Parathyroid adenoma (tissue), 2 donors: ENCODE measurements at regions not wholly inside any gene's neighbourhood (a gene's known extent, or its start where the extent isn't known, plus 50 kb on each side); places are given as distances from the start of the nearest gene placed in this dataset.

Source experiments
- H2AFZ ChIP-seq: fragments of 300-600 bp; sonication (generic); one replicate; pipeline ENCODE4 v1.7.0; 2017; ENCODE audit warnings: antibody characterized with exemption, mild to moderate bottlenecking
- H3K27ac ChIP-seq: fragments of 300-600 bp; sonication (generic); one replicate; pipeline ENCODE4 v1.7.0; 2017
- H3K27me3 ChIP-seq: fragments of 300-600 bp; sonication (generic); one replicate; pipeline ENCODE4 v1.7.0; 2017; ENCODE audit warnings: low read length; ENCODE audit not compliant: control insufficient read depth, insufficient read depth
- H3K36me3 ChIP-seq: fragments of 300-600 bp; sonication (generic); one replicate; pipeline ENCODE4 v1.7.0; 2017; ENCODE audit warnings: low read length; ENCODE audit not compliant: control insufficient read depth, insufficient read depth
- H3K4me1 ChIP-seq: fragments of 300-600 bp; sonication (generic); one replicate; pipeline ENCODE4 v1.7.0; 2017; ENCODE audit warnings: control low read depth
- H3K4me2 ChIP-seq: fragments of 300-600 bp; sonication (generic); one replicate; pipeline ENCODE4 v1.7.0; 2017; ENCODE audit warnings: low read length
- H3K4me3 ChIP-seq: fragments of 300-600 bp; sonication (generic); one replicate; pipeline ENCODE4 v1.7.0; 2017; ENCODE audit warnings: low read depth, low read length
- H3K79me2 ChIP-seq: fragments of 300-600 bp; sonication (generic); one replicate; pipeline ENCODE4 v1.7.0; 2017; ENCODE audit warnings: control low read depth
- H3K9ac ChIP-seq: fragments of 300-600 bp; sonication (generic); one replicate; pipeline ENCODE4 v1.7.0; 2017; ENCODE audit warnings: mild to moderate bottlenecking
- H3K9me3 ChIP-seq: fragments of 300-600 bp; sonication (generic); one replicate; pipeline ENCODE4 v1.7.0; 2017; ENCODE audit warnings: low read length; ENCODE audit not compliant: control insufficient read depth
- CTCF ChIP-seq: fragments of 300-600 bp; sonication (generic); IDR thresholded peaks from one replicate; pipeline ENCODE4 v1.7.0; 2017; ENCODE audit warnings: antibody characterized with exemption, mild to moderate bottlenecking
- donor health status: primary hyperparathyroidism.

- no peaks in the 10 kb centered on the region for H3K9me3 ChIP-seq
- no peaks in the 10 kb centered on the region for H3K27me3 ChIP-seq
- H3K79me2 ChIP-seq: no peaks in the 10 kb centered on the region
- no peak for TF ChIP-seq CTCF
- H3K27ac ChIP-seq: no peak overlapping the region
- H3K4me1 ChIP-seq: no peaks in the 10 kb centered on the region
- no peaks in the 10 kb centered on the region for H3K36me3 ChIP-seq
- no peak overlapping the region for H3K4me3 ChIP-seq
- H3K9ac ChIP-seq: no peak overlapping the region
- H3K4me2 ChIP-seq: no peak overlapping the region
- no peak overlapping the region for H2AFZ ChIP-seq
Observed at GRCh38 chr4:100795581-100795980, 277.8 kb upstream of the EMCN start.

- no peak overlapping the region for H3K9ac ChIP-seq
Observed at GRCh38 chr4:100790836-100791615, 273.2 kb upstream of the EMCN start.

GRCh38 chr4:100789991-100790390 is 272.2 kb upstream of the EMCN start:
- no peak overlapping the region for H3K4me3 ChIP-seq
- H3K9ac ChIP-seq: no peak overlapping the region
- no peaks in the 10 kb centered on the region for H3K4me1 ChIP-seq
- no peak overlapping the region for H2AFZ ChIP-seq
- no peak overlapping the region for H3K27ac ChIP-seq
- H3K79me2 ChIP-seq: no peaks in the 10 kb centered on the region
- TF ChIP-seq CTCF: no peak
- no peaks in the 10 kb centered on the region for H3K27me3 ChIP-seq
- no peak overlapping the region for H3K4me2 ChIP-seq
- no peaks in the 10 kb centered on the region for H3K9me3 ChIP-seq
- no peaks in the 10 kb centered on the region for H3K36me3 ChIP-seq

More at GRCh38 chr4:100790836-100791615, 273.2 kb upstream of the EMCN start:
- Histone ChIP-seq H3K27me3 (no peaks in the 10 kb centered on the region), H3K27ac (no peak overlapping the region), H3K4me3 (no peak overlapping the region), H3K36me3 (no peaks in the 10 kb centered on the region), H3K4me1 (no peaks in the 10 kb centered on the region), H3K9me3 (no peaks in the 10 kb centered on the region), H3K79me2 (no peaks in the 10 kb centered on the region), H3K4me2 (no peak overlapping the region), H2AFZ (no peak overlapping the region)
- TF ChIP-seq CTCF: no peak

- Histone ChIP-seq H3K36me3 (no peaks in the 10 kb centered on the region), H3K27me3 (no peaks in the 10 kb centered on the region), H3K4me2 (no peak overlapping the region), H3K9ac (no peak overlapping the region), H3K27ac (no peak overlapping the region), H3K9me3 (no peaks in the 10 kb centered on the region), H2AFZ (no peak overlapping the region), H3K79me2 (no peaks in the 10 kb centered on the region), H3K4me3 (no peak overlapping the region), H3K4me1 (no peaks in the 10 kb centered on the region)
- TF ChIP-seq CTCF: no peak
Observed at GRCh38 chr4:100786481-100786880, 268.7 kb upstream of the EMCN start.

GRCh38 chr4:100782356-100782755 is 264.5 kb upstream of the EMCN start:
- H3K36me3 ChIP-seq: no peaks in the 10 kb centered on the region
- no peak overlapping the region for H3K27ac ChIP-seq
- TF ChIP-seq CTCF: no peak
- no peak overlapping the region for H2AFZ ChIP-seq
- H3K4me3 ChIP-seq: no peak overlapping the region
- H3K4me2 ChIP-seq: no peak overlapping the region
- no peaks in the 10 kb centered on the region for H3K9me3 ChIP-seq
- H3K4me1 ChIP-seq: no peaks in the 10 kb centered on the region
- H3K27me3 ChIP-seq: no peaks in the 10 kb centered on the region
- H3K9ac ChIP-seq: no peak overlapping the region
- H3K79me2 ChIP-seq: no peaks in the 10 kb centered on the region
